ENCODE measurements at regions not wholly inside any gene's neighbourhood (a gene's known extent, or its start where the extent isn't known, plus 50 kb on each side); places are given as distances from the start of the nearest gene placed in this dataset.
"Not testable (repeated sequence)": the region's sequence is repeated elsewhere in the genome, so short reads cannot be mapped to it uniquely, and the experiment has no call there.

DNA sequence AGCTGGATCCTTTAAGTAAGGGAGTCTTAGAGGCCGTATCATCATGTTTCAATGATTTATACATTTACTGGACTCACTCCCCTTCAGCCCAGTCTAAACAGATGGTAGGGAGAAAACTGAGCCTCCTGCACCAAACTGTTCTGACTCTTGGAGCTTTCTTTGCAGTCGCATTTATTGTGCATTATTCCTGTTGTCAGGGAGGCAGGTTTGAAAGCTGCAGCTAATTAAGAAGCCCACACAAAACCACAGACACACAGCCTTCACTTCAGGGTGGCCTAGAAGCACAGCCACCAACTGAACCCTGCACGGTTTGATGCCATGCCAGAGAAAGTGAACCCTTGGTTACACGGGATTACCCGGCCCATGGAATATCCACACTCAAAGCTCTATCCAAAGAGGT is 911.0 kb downstream of the UQCRFS1 start:
- TF ChIP-seq NFRKB (IDR thresholded peaks at IDR 0.05) (no peak), TARDBP (IDR thresholded peaks at IDR 0.05) (no peak), SUZ12 (IDR thresholded peaks at IDR 0.05) (no peak)
- TF ChIP-seq, protein P1, sequence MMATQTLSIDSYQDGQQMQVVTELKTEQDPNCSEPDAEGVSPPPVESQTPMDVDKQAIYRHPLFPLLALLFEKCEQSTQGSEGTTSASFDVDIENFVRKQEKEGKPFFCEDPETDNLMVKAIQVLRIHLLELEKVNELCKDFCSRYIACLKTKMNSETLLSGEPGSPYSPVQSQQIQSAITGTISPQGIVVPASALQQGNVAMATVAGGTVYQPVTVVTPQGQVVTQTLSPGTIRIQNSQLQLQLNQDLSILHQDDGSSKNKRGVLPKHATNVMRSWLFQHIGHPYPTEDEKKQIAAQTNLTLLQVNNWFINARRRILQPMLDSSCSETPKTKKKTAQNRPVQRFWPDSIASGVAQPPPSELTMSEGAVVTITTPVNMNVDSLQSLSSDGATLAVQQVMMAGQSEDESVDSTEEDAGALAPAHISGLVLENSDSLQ (IDR thresholded peaks at IDR 0.05) = no peak
- ChIA-PET CTCF (no interaction called here), POLR2A (no interaction called here)
- DNase-seq (ENCODE audit: extremely low spot score) = no peak

DNA sequence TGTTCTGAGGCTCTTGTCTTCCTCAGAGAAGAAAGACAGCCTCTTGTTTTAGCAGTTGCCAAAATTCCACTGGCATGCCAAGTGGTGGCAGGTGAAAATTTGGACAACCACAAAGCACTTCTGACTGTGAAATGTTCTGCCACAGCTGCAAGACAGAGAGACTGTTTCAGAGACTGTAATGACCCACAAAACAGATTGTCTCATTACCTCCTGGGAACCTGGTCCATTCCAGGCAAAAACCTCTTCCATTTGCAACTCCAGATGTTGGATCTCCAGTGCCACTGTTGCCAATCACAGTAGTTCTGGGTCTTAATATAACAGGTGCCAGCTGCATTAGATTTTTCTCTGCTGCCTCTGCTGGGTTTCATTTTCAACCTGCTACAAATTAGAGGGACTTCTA is 911.5 kb downstream of the UQCRFS1 start:
- ChIA-PET POLR2A (no interaction called here), CTCF (no interaction called here)
- TF ChIP-seq FOXM1 (IDR thresholded peaks at IDR 0.05; ENCODE audit: borderline replicate concordance) = no peak
- no peak for TF ChIP-seq SP1 (IDR thresholded peaks at IDR 0.05)
- no peak for TF ChIP-seq HDGF (IDR thresholded peaks at IDR 0.05; ENCODE audit: borderline replicate concordance)
- no peak for TF ChIP-seq ARNT (IDR thresholded peaks at IDR 0.05)
- no peak for DNase-seq (ENCODE audit: extremely low spot score)

DNA sequence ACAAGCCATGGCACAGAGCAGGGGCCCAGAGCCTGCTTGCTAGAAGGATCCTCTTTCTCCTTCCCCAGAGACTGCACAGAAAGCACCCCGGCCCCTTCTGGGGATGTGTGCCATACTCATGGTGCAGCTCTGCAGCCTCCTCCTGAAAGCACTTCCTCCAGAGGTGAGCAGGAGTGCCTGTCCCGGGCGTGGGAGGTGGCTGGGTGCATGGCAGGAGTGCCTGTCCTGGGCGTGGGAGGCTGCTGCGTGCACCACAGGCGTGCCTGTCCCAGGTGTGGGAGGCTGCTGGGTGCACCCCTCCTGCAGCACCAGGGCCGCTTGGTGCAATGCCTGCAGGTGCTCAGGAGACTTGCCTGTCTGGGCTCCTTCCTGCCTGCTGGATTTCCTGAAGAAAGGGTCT is 913.3 kb downstream of the UQCRFS1 start:
- CTCF ChIA-PET = no interaction called here
- POLR2A ChIA-PET = no interaction called here

DNA sequence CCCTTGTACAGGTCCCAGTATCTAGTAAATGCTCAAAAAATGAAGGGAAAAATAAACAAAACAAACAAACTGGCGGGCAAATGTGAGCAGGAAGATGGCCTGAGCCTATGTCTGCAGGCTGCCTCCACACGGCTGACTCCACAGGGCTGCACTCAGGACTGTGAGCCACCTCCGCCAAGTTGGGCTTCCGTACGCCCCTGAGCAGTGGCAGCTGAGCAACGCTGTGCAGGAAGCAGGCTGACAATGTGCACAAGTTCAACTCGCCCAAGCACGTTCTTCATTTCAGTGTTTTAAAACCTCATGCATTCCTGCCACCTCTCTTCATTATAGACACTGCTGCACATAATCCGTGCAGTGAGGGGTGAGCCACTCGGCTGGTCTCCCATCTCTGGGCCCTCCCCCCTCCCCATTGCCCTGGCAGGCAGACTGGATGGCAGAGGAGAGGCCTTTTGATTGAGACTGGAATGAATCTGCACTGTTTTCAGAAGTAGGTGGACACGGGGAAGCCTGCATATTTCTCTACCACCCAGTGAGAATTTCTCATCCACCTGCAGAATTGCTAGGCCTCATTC is 915.3 kb downstream of the UQCRFS1 start:
- POLR2A ChIA-PET = no interaction called here
- CTCF ChIA-PET = no interaction called here
- TF ChIP-seq FOXM1 (IDR thresholded peaks at IDR 0.05; ENCODE audit: borderline replicate concordance) (no peak), CTBP1 (IDR thresholded peaks at IDR 0.05; ENCODE audit: borderline replicate concordance) (no peak), FOXA1 (IDR thresholded peaks at IDR 0.05) (no peak), HDGF (IDR thresholded peaks at IDR 0.05; ENCODE audit: borderline replicate concordance) (no peak), SP1 (IDR thresholded peaks at IDR 0.05) (no peak), ZNF384 (IDR thresholded peaks at IDR 0.05) (no peak), LEF1 (IDR thresholded peaks at IDR 0.05; ENCODE audit: borderline replicate concordance) (no peak), ARNT (IDR thresholded peaks at IDR 0.05) (no peak)
- TF ChIP-seq, protein P1 (IDR thresholded peaks at IDR 0.05) = no peak
- no peak for DNase-seq (ENCODE audit: extremely low spot score)

More for the DNA sequence above, 913.3 kb downstream of the UQCRFS1 start:
- TF ChIP-seq BHLHE40 (IDR thresholded peaks at IDR 0.05; ENCODE audit: borderline replicate concordance) (no peak), LEF1 (IDR thresholded peaks at IDR 0.05; ENCODE audit: borderline replicate concordance) (no peak), L3MBTL2 (conservative IDR thresholded peaks at IDR 0.05) (no peak), ARNT (IDR thresholded peaks at IDR 0.05) (no peak), FOXA1 (IDR thresholded peaks at IDR 0.05) (no peak), NFRKB (IDR thresholded peaks at IDR 0.05) (no peak), ZNF384 (IDR thresholded peaks at IDR 0.05) (no peak), ELF4 (IDR thresholded peaks at IDR 0.05) (no peak), HDGF (IDR thresholded peaks at IDR 0.05; ENCODE audit: borderline replicate concordance) (no peak), TARDBP (IDR thresholded peaks at IDR 0.05) (no peak), FOXM1 (IDR thresholded peaks at IDR 0.05; ENCODE audit: borderline replicate concordance) (no peak)
- TF ChIP-seq, protein P1 (IDR thresholded peaks at IDR 0.05) = no peak
- no peak for DNase-seq (ENCODE audit: extremely low spot score)

DNA sequence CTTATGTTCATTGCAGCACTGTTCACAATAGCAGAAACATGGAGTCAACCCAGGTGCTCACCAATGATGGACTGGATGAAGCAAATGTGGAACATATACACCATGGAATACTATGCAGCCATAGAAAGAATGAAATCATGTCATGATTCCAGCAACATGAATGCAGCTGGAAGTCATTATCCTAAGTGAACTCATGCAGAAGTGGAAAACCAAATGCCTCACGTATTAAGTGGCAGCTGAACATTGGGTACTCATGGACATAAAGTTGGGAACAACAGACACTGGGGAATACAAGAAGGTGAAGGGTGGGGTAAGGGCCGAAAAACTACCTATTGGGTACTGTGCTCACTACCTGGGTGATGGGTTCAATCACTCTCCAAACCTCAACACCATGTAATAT is 915.9 kb downstream of the UQCRFS1 start:
- CTCF ChIA-PET = no interaction called here
- DNase-seq (ENCODE audit: extremely low spot score) = no peak
- POLR2A ChIA-PET = no interaction called here
- no peak for TF ChIP-seq ARNT (IDR thresholded peaks at IDR 0.05)
- no peak for TF ChIP-seq TARDBP (IDR thresholded peaks at IDR 0.05)
- no peak for TF ChIP-seq FOXK2 (IDR thresholded peaks at IDR 0.05)
- no peak for TF ChIP-seq SUZ12 (IDR thresholded peaks at IDR 0.05)
- TF ChIP-seq FOXA1 (IDR thresholded peaks at IDR 0.05) = no peak

DNA sequence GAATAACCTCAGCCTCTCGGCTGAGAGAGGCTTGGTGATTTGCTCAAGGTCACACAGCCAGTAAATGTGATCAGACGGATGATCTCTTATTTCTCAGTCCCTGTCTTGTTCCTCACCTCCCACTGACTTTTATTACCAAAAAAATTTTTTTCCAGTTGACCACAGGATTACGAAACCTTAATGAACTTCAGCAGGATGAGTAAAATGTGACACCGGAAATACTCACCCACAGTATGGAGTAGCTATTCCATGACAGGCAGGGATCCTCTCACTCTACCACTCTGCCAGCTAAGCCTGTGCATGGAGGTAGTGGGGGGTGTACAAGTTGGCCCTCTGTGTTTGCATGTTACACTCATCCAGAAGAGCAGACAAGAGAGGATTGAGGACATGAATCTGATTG is 916.4 kb downstream of the UQCRFS1 start:
- DNase-seq (ENCODE audit: extremely low spot score) = no peak

DNA sequence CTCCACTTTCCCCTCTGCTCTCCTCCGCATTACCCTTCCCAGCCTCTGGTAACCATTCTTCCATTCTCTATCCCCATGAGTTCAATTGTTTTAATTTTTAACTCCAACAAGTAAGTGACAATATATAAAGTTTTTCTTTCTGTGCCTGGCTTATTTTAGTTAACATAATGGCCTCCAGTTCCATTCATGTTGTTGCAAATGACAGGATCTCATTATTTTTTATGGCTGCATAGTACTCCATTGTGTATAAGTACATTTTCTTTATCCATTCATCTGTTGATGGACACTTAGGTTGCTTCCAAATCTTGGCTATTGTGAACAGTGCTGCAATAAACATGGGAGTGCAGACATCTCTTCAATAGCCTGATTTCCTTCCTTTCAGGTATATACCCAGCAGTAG is 918.0 kb downstream of the UQCRFS1 start:
- POLR2A ChIA-PET; DNase-seq (ENCODE audit: extremely low spot score); CTCF ChIA-PET: not testable (repeated sequence)

More for the DNA sequence above, 916.4 kb downstream of the UQCRFS1 start:
- TF ChIP-seq, protein P1 (IDR thresholded peaks at IDR 0.05) = no peak
- no peak for TF ChIP-seq LEF1 (IDR thresholded peaks at IDR 0.05; ENCODE audit: borderline replicate concordance)
- no peak for TF ChIP-seq HDGF (IDR thresholded peaks at IDR 0.05; ENCODE audit: borderline replicate concordance)
- TF ChIP-seq ELF4 (IDR thresholded peaks at IDR 0.05) = no peak
- no peak for TF ChIP-seq TARDBP (IDR thresholded peaks at IDR 0.05)
- TF ChIP-seq ARNT (IDR thresholded peaks at IDR 0.05) = no peak
- TF ChIP-seq L3MBTL2 (conservative IDR thresholded peaks at IDR 0.05) = no peak
- TF ChIP-seq FOXK2 (IDR thresholded peaks at IDR 0.05) = no peak
- no peak for TF ChIP-seq CTBP1 (IDR thresholded peaks at IDR 0.05; ENCODE audit: borderline replicate concordance)
- no peak for TF ChIP-seq BHLHE40 (IDR thresholded peaks at IDR 0.05; ENCODE audit: borderline replicate concordance)
- ChIA-PET CTCF (no interaction called here), POLR2A (no interaction called here)
